AG20443 (cell line): ENCODE measurements at regions not wholly inside any gene's neighbourhood (a gene's known extent, or its start where the extent isn't known, plus 50 kb on each side); places are given as distances from the start of the nearest gene placed in this dataset.

ENCODE experiments used
- DNase-seq: peaks from one replicate; pipeline ENCODE4 v3.0.0; 2012; ENCODE audit warnings: low spot score, mixed read lengths

DNA sequence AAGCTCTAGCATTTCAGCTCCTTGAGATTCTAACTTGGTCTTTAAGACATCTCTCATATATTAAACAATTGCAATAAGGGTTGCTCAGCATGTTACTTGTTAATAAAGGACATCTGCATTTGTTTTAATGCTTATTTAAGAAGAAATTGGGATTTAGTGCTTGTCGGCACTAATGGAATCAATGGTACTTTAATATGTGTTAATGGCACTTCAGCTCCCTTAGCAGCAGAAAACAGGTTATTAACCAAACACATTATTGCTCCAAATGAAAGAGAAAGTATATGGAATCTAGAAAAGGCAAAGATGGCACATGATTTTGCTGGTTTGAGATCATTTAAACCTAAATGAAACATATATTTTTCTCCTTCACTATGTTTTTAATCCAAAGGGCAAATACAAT is 137.3 kb upstream of the GOLIM4 start:
- DNase-seq, result no peak

GRCh38 chr3:168223085-168223484 is 127.4 kb upstream of the GOLIM4 start:
- no peak for DNase-seq

- DNase-seq, result no peak
Observed at GRCh38 chr3:168220556-168220955, 124.8 kb upstream of the GOLIM4 start.

DNA sequence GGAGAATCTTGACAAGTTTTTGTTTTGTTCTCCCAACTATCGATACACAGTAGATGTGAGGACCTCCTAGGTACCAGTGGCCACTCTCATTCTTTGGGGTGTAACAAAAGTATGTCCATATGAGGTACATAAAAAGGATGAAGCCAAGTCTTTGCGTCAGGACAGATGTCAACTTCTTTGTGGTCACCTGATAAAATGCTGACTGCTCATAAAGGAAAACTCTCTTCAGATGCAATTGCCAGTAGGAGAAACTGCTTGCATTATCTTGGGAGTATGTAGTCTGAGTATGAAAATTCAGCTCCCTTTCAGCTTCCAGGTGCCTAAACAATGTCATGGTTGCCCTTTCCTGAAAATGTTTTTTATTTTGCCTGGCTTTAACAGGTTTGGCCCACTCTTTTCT is 123.8 kb upstream of the GOLIM4 start:
- no peak for DNase-seq

- DNase-seq, result no peak
Observed at GRCh38 chr3:168218600-168218999, 122.9 kb upstream of the GOLIM4 start.

DNA sequence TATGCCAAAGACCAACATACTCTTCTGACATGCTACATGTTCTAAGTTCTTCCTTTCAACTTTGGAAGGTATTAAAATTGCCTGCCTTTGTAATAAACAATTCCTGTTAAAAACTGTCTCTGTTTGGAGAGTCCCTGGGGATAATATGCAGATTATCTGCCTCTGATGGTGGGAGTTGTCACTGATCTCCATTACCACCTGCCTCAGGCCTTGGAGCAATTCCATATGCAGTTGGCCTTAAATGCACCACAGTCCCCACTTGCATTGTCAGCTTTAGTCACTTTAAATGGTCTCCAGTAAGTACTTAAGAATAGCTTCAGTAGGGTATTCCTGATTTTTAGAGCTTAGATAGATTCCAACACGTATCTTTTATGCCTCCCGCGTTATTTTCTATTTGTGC is 121.1 kb upstream of the GOLIM4 start:
- no peak for DNase-seq

DNA sequence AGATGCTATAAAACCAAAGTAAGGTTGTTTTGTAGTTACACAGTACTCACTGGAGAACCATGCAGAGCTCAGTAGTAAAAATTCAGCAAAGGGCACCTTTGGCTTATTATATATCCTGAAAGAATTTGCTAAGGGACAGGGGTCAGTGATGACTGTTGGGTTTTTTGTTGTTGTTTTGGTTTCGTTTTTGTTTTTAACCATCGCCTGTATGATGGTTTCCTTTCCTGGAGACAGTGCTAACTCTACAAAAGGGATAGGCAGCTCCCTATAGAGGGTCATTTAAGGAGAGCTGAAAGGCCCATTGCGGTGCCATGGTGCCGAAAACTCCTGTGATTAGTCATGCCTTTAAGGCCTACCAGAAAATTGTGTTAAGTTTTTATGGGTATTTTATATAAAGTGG is 118.2 kb upstream of the GOLIM4 start:
- no peak for DNase-seq

GRCh38 chr3:168212664-168213285 is 117.1 kb upstream of the GOLIM4 start:
- DNase-seq, result no peak

GRCh38 chr3:168205451-168205850 is 109.7 kb upstream of the GOLIM4 start:
- no peak for DNase-seq

DNA sequence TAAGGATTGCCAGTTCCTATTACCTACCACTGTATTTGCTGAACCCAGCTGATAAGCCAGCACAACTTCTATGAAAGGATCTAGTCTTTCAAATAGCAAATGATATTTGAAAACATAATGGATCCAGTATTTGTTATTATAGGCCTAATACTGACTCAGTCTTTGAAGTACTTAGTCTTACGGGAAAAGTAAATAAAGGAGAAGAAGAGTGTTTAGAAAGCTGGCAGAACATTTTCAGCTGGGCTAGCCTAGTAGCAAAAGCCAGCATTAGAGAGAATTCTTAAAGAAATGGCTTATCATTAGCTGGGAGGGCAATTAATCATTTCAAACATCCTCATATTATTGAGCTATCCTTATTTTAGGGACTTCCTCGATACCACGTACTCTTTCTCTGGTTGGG is 101.4 kb upstream of the GOLIM4 start:
- no peak for DNase-seq

GRCh38 chr3:168191856-168192255 is 96.1 kb upstream of the GOLIM4 start:
- no peak for DNase-seq

- no peak for DNase-seq
Observed at GRCh38 chr3:168187233-168187632, 91.5 kb upstream of the GOLIM4 start.

DNA sequence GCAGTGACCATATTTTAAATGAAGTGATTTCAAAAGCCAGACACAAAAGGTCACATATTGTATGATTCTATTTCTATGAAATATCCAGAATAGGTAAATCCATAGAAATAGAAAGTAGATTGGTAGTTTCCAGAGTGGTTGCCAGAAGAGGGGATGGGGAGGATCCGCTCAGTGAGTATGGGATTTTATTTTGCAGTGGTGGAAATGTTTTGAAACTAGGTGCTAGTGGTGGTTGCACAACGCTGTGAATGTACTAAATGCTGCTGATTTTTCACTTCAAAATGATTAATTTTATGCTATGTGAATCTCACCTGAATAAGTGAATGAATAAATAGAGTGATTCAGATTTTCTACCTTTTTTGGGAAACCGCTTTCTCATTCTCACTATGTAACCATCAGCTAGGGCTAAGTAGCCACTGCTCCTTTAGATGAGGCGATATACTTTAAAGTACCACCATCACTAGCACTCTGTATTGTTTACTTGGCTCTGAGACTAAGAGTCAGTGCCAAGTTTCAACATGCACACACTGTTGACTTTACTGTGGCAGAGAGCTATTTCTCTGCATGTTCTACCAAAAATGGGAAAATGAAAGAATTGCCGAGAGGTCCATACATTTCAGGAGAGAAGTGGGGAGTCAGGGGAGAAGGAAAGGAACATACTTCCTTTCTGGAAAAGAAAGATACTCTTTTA is 90.7 kb upstream of the GOLIM4 start:
- no peak for DNase-seq

GRCh38 chr3:168183774-168184173 is 88.0 kb upstream of the GOLIM4 start:
- no peak for DNase-seq

DNA sequence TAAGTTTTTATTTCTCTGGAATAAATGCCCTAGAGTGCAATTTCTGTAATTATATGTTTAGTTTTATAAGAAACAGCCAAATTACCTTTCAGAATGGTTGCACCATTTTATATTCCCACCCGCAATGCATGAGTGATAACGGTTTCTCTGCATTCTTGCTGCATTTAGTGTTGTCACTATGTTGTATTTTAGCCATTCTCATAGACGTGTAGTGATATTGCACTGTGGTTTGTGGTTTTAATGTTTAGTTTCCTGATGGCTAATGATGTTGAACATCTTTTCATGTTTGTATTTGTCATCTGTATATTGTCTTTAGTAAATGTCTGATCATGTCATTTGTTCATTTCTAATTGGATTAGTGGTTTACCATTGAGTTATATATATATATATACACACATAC is 73.0 kb upstream of the GOLIM4 start:
- no peak for DNase-seq

GRCh38 chr3:168165390-168166269 is 69.9 kb upstream of the GOLIM4 start:
- DNase-seq, result peak; percentile 73

DNA sequence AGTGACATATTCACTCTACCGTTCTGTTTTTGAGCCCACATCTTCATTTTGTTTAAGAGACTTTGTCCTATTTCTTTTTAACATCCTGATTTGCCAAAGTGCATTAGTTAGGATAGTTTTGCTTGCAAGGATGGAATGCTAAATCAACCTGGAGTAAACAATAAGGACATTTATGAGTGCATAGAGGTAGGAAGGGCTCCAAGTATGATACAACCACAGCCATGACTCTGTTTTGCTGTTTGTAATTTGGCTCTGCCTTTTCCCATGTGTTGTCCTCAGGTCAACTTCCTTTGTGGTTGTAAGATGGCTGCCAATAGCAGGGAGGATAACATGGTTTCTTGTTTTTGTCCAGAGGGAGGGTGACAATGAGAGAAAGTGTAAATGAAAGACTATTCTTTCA is 66.4 kb upstream of the GOLIM4 start:
- peak; percentile 30 for DNase-seq

DNA sequence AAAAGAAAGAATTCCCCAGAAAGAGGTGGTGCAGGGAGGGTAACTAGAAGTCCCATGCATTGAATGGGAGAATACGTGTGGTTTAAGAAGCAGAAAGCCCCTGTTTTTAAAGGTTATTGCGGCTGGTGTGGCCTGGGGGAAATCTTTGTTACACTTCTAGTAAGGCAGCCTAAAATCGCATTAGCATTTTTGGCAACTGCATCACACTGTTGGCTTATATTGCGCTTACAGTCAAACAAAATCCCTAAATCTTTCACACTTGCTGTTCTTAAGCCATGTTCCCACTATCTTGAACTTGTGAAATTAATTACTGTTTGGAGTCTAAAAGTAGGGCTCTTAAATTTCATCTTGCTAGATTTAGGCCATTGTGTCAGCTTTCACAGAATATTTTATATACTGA is 66.0 kb upstream of the GOLIM4 start:
- DNase-seq, result no peak

DNA sequence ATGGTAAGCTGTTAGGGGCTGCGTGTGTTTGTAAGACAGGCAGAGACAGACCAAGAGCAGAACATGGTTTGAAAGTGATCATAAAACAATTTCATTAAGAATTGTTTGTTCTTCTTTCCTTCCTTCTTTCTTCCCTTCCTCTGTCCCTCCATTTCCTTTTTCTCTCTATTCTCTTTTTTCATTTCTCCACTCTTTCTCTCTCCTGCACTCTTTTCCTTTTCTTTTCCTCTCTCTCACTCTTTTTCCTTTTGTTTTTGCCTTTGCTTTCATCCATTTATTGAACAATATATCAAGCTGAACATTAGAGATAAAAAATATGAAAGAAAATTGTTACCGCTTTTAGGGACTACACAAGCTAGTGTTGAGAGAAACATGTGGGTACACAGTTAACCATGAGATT is 62.2 kb upstream of the GOLIM4 start:
- DNase-seq, result no peak

GRCh38 chr3:168157099-168157700 is 61.5 kb upstream of the GOLIM4 start:
- DNase-seq, result no peak

DNA sequence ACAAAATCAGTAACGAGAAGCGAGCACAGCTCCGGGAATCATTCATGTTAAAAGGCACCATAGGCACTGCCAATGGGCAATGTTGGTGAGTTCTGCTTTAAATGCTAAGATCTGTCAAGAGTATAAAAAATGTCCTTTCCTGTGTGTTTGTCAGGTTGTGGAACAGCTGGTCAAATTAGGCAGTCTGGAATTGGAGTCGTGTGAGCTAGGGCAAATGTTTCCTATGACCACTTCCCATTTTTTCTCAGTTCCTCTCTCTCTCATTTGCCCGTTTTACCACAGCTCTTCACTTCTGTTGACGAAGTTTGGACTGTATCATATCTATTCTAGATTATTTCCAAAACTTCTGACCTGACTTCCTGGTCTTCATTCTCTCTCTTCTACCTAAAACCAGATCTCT is 60.8 kb upstream of the GOLIM4 start:
- no peak for DNase-seq

GRCh38 chr3:168155303-168155702 is 59.6 kb upstream of the GOLIM4 start:
- no peak for DNase-seq

DNA sequence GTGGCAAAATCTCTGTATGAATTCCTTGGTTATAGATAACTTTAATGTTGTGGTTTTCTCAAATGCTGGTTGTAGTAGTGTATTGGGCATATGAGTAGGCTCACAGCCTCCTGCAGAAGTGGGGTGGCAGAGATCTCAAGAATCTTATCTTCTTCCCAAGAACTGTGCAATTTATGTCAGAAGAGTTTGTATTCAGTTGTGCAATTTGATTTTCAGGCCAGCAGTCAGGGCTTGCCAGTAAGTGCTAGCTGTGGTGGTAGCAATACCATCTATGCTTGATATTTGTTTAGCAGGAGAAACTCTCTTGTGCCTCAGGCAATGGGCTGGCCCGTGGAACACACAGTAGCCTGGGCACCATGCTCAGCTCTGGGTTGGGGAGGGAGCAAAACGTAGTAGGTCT is 58.4 kb upstream of the GOLIM4 start:
- no peak for DNase-seq
